Prostate gland (tissue), 2 donors: ENCODE measurements at regions not wholly inside any gene's neighbourhood (a gene's known extent, or its start where the extent isn't known, plus 50 kb on each side); places are given as distances from the start of the nearest gene placed in this dataset.

Source experiments
- CTCF ChIP-seq, 4 experiments: fragments of 200-600 bp in 2 of 4; fragments of 450-650 bp in 2 of 4; sonication (generic) in 2 of 4; IDR thresholded peaks; 1 replicate in 3 of 4; 2 replicates in 1 of 4; pipeline ENCODE4 v1.5.1; 2016 to 2019; ENCODE audit warnings: antibody characterized with exemption in 4 of 4, mild to moderate bottlenecking in 2 of 4, moderate library complexity in 2 of 4
- POLR2A ChIP-seq: fragments of 450-650 bp; IDR thresholded peaks from one replicate; pipeline ENCODE4 v1.6.1; 2016; ENCODE audit warnings: antibody characterized with exemption, mild to moderate bottlenecking

GRCh38 chr5:158398360-158399201 is 539.6 kb upstream of the CLINT1 start:
- TF ChIP-seq POLR2A = no peak
- TF ChIP-seq CTCF (IDR thresholded peaks at IDR 0.05) = no peak
